ENCODE measurements at regions not wholly inside any gene's neighbourhood (a gene's known extent, or its start where the extent isn't known, plus 50 kb on each side); places are given as distances from the start of the nearest gene placed in this dataset.
"Not testable (repeated sequence)": the region's sequence is repeated elsewhere in the genome, so short reads cannot be mapped to it uniquely, and the experiment has no call there.

GRCh38 chr11:39741066-39741465, 1718.4 kb downstream of the LRRC4C start:
- H3K36me3 ChIP-seq (ENCODE audit: control insufficient read depth in 1 of 2, insufficient read depth in 2 of 2, low read length in 1 of 2): no peaks in the 10 kb centered on the region
- no peak overlapping the region for H3K4me3 ChIP-seq (ENCODE audit: low read length in 2 of 2)
- 93 to 94% methylated on average over 2 of the region's 2 CpGs for WGBS, 2 donors
- peaks cover 2% of the 10 kb centered on the region for H3K9me3 ChIP-seq (ENCODE audit: control insufficient read depth, low read length)
- intact Hi-C loops (cut with DNase I): no loop called here
- H3K27me3 ChIP-seq (ENCODE audit: control insufficient read depth in 1 of 2, insufficient read depth in 2 of 2, low read length in 1 of 2): peaks cover 0 to 1% of the 10 kb centered on the region in 2 donors
- H3K4me1 ChIP-seq (ENCODE audit: control insufficient read depth in 1 of 2, insufficient read depth in 2 of 2, low read length in 2 of 2): no peaks in the 10 kb centered on the region
- ATAC-seq (ENCODE audit: low FRiP score): no peak
- H3K27ac ChIP-seq (ENCODE audit: low read depth in 1 of 2, low read length in 2 of 2): no peak overlapping the region
- no peak for DNase-seq

GRCh38 chr11:39736351-39736750, 1723.1 kb downstream of the LRRC4C start:
- intact Hi-C loops (cut with DNase I); H3K27ac ChIP-seq (ENCODE audit: low read depth in 1 of 2, low read length in 2 of 2); H3K9me3 ChIP-seq (ENCODE audit: control insufficient read depth, low read length); H3K4me3 ChIP-seq (ENCODE audit: low read length in 2 of 2); H3K36me3 ChIP-seq (ENCODE audit: control insufficient read depth in 1 of 2, insufficient read depth in 2 of 2, low read length in 1 of 2); ATAC-seq (ENCODE audit: low FRiP score); H3K27me3 ChIP-seq (ENCODE audit: control insufficient read depth in 1 of 2, insufficient read depth in 2 of 2, low read length in 1 of 2); DNase-seq; H3K4me1 ChIP-seq (ENCODE audit: control insufficient read depth in 1 of 2, insufficient read depth in 2 of 2, low read length in 2 of 2): not testable (repeated sequence)
- 72 to 75% methylated on average over 7 of the region's 7 CpGs for WGBS, 2 donors

- no peak for ATAC-seq (ENCODE audit: low FRiP score)
- Histone ChIP-seq H3K27me3 (ENCODE audit: control insufficient read depth in 1 of 2, insufficient read depth in 2 of 2, low read length in 1 of 2) (no peaks in the 10 kb centered on the region), H3K27ac (ENCODE audit: low read depth in 1 of 2, low read length in 2 of 2) (no peak overlapping the region), H3K9me3 (ENCODE audit: control insufficient read depth, low read length) (no peaks in the 10 kb centered on the region), H3K4me3 (ENCODE audit: low read length in 2 of 2) (no peak overlapping the region), H3K36me3 (ENCODE audit: control insufficient read depth in 1 of 2, insufficient read depth in 2 of 2, low read length in 1 of 2) (no peaks in the 10 kb centered on the region), H3K4me1 (ENCODE audit: control insufficient read depth in 1 of 2, insufficient read depth in 2 of 2, low read length in 2 of 2) (no peaks in the 10 kb centered on the region)
- DNase-seq: no peak
- intact Hi-C loops (cut with DNase I): no loop called here
These were observed 1727.5 kb downstream of the LRRC4C start for GRCh38 chr11:39732001-39732400.

- no peaks in the 10 kb centered on the region for H3K9me3 ChIP-seq (ENCODE audit: control insufficient read depth, low read length)
- no peaks in the 10 kb centered on the region for H3K27me3 ChIP-seq (ENCODE audit: control insufficient read depth in 1 of 2, insufficient read depth in 2 of 2, low read length in 1 of 2)
- H3K4me1 ChIP-seq (ENCODE audit: control insufficient read depth in 1 of 2, insufficient read depth in 2 of 2, low read length in 2 of 2): no peaks in the 10 kb centered on the region
- intact Hi-C loops (cut with DNase I): no loop called here
- DNase-seq (no peak), ATAC-seq (ENCODE audit: low FRiP score) (no peak)
- 51 to 56% methylated on average over 3 of the region's 3 CpGs for WGBS, 2 donors
- no peak overlapping the region for H3K27ac ChIP-seq (ENCODE audit: low read depth in 1 of 2, low read length in 2 of 2)
- H3K36me3 ChIP-seq (ENCODE audit: control insufficient read depth in 1 of 2, insufficient read depth in 2 of 2, low read length in 1 of 2): no peaks in the 10 kb centered on the region
- H3K4me3 ChIP-seq (ENCODE audit: low read length in 2 of 2): no peak overlapping the region
These were observed 1734.4 kb downstream of the LRRC4C start for GRCh38 chr11:39725081-39725480.

- Histone ChIP-seq H3K9me3 (ENCODE audit: control insufficient read depth, low read length) (no peaks in the 10 kb centered on the region), H3K27me3 (ENCODE audit: control insufficient read depth in 1 of 2, insufficient read depth in 2 of 2, low read length in 1 of 2) (no peaks in the 10 kb centered on the region), H3K27ac (ENCODE audit: low read depth in 1 of 2, low read length in 2 of 2) (no peak overlapping the region), H3K4me1 (ENCODE audit: control insufficient read depth in 1 of 2, insufficient read depth in 2 of 2, low read length in 2 of 2) (no peaks in the 10 kb centered on the region), H3K4me3 (ENCODE audit: low read length in 2 of 2) (no peak overlapping the region), H3K36me3 (ENCODE audit: control insufficient read depth in 1 of 2, insufficient read depth in 2 of 2, low read length in 1 of 2) (no peaks in the 10 kb centered on the region)
- intact Hi-C loops (cut with DNase I): no loop called here
- 54 to 58% methylated on average over 4 of the region's 4 CpGs for WGBS, 2 donors
- ATAC-seq (ENCODE audit: low FRiP score) (no peak), DNase-seq (no peak)
These were observed 1735.0 kb downstream of the LRRC4C start for GRCh38 chr11:39724404-39724803.

GRCh38 chr11:39712581-39712980, 1746.9 kb downstream of the LRRC4C start:
- H3K36me3 ChIP-seq (ENCODE audit: control insufficient read depth in 1 of 2, insufficient read depth in 2 of 2, low read length in 1 of 2): no peaks in the 10 kb centered on the region
- H3K27ac ChIP-seq (ENCODE audit: low read depth in 1 of 2, low read length in 2 of 2): no peak overlapping the region
- ATAC-seq (ENCODE audit: low FRiP score) (no peak), DNase-seq (no peak)
- no peak overlapping the region for H3K4me3 ChIP-seq (ENCODE audit: low read length in 2 of 2)
- intact Hi-C loops (cut with DNase I): no loop called here
- H3K4me1 ChIP-seq (ENCODE audit: control insufficient read depth in 1 of 2, insufficient read depth in 2 of 2, low read length in 2 of 2): no peaks in the 10 kb centered on the region
- H3K27me3 ChIP-seq (ENCODE audit: control insufficient read depth in 1 of 2, insufficient read depth in 2 of 2, low read length in 1 of 2): no peaks in the 10 kb centered on the region
- H3K9me3 ChIP-seq (ENCODE audit: control insufficient read depth, low read length): no peaks in the 10 kb centered on the region
- 82 to 89% methylated on average over 2 of the region's 2 CpGs for WGBS, 2 donors

- Histone ChIP-seq H3K9me3 (ENCODE audit: control insufficient read depth, low read length) (no peaks in the 10 kb centered on the region), H3K4me1 (ENCODE audit: control insufficient read depth in 1 of 2, insufficient read depth in 2 of 2, low read length in 2 of 2) (no peaks in the 10 kb centered on the region), H3K36me3 (ENCODE audit: control insufficient read depth in 1 of 2, insufficient read depth in 2 of 2, low read length in 1 of 2) (no peaks in the 10 kb centered on the region), H3K27ac (ENCODE audit: low read depth in 1 of 2, low read length in 2 of 2) (no peak overlapping the region), H3K4me3 (ENCODE audit: low read length in 2 of 2) (no peak overlapping the region), H3K27me3 (ENCODE audit: control insufficient read depth in 1 of 2, insufficient read depth in 2 of 2, low read length in 1 of 2) (no peaks in the 10 kb centered on the region)
- DNase-seq (no peak), ATAC-seq (ENCODE audit: low FRiP score) (no peak)
- intact Hi-C loops (cut with DNase I): no loop called here
- 54 to 59% methylated on average over 1 of the region's 1 CpG for WGBS, 2 donors
These were observed 1768.6 kb downstream of the LRRC4C start for GRCh38 chr11:39690856-39691255.

- WGBS, 2 donors: 95 to 97% methylated on average over 4 of the region's 4 CpGs
- no peak overlapping the region for H3K27ac ChIP-seq (ENCODE audit: low read depth in 1 of 2, low read length in 2 of 2)
- ATAC-seq (ENCODE audit: low FRiP score) (no peak), DNase-seq (no peak)
- intact Hi-C loops (cut with DNase I): no loop called here
- no peaks in the 10 kb centered on the region for H3K9me3 ChIP-seq (ENCODE audit: control insufficient read depth, low read length)
- H3K4me1 ChIP-seq (ENCODE audit: control insufficient read depth in 1 of 2, insufficient read depth in 2 of 2, low read length in 2 of 2): no peaks in the 10 kb centered on the region
- no peak overlapping the region for H3K4me3 ChIP-seq (ENCODE audit: low read length in 2 of 2)
- H3K27me3 ChIP-seq (ENCODE audit: control insufficient read depth in 1 of 2, insufficient read depth in 2 of 2, low read length in 1 of 2): no peaks in the 10 kb centered on the region
- no peaks in the 10 kb centered on the region for H3K36me3 ChIP-seq (ENCODE audit: control insufficient read depth in 1 of 2, insufficient read depth in 2 of 2, low read length in 1 of 2)
These were observed 1775.4 kb downstream of the LRRC4C start for GRCh38 chr11:39683951-39684554.

- no peak for ATAC-seq (ENCODE audit: low FRiP score)
- intact Hi-C loops (cut with DNase I): no loop called here
- Histone ChIP-seq H3K27me3 (ENCODE audit: control insufficient read depth in 1 of 2, insufficient read depth in 2 of 2, low read length in 1 of 2) (no peaks in the 10 kb centered on the region), H3K4me1 (ENCODE audit: control insufficient read depth in 1 of 2, insufficient read depth in 2 of 2, low read length in 2 of 2) (no peaks in the 10 kb centered on the region), H3K27ac (ENCODE audit: low read depth in 1 of 2, low read length in 2 of 2) (no peak overlapping the region), H3K36me3 (ENCODE audit: control insufficient read depth in 1 of 2, insufficient read depth in 2 of 2, low read length in 1 of 2) (no peaks in the 10 kb centered on the region), H3K4me3 (ENCODE audit: low read length in 2 of 2) (no peak overlapping the region), H3K9me3 (ENCODE audit: control insufficient read depth, low read length) (no peaks in the 10 kb centered on the region)
- 65 to 78% methylated on average over 1 of the region's 1 CpG for WGBS, 2 donors
- no peak for DNase-seq
These were observed 1776.0 kb downstream of the LRRC4C start for GRCh38 chr11:39683288-39683950.

Data from aorta (tissue), 5 donors.